NCI-H460 (cell line): ENCODE measurements at regions not wholly inside any gene's neighbourhood (a gene's known extent, or its start where the extent isn't known, plus 50 kb on each side); places are given as distances from the start of the nearest gene placed in this dataset.

Source experiments
- DNase-seq: peaks from one replicate; pipeline ENCODE4 v3.0.0-alpha.2; 2016; ENCODE audit warnings: low read depth; ENCODE audit errors: extremely low read depth

DNA sequence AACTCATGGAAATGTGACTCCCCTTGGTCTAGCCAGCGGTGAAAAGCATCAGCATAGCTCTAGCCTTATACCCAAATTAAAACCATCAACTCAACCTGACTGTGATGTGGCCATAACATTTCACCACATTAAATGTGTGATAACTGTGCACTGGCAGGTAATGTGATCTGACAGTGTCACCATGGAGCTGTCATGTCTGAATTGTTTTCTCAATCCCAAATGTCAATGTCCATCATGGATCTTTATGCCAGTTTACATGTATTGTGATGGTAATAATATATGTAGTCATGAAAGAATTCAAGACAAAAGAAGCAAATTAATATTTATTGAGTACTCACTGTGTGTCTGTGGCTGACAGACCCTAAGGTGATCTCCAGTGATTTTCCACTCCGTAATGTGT lies 213.4 kb upstream of the EOMES start:
- DNase-seq, result no peak

DNA sequence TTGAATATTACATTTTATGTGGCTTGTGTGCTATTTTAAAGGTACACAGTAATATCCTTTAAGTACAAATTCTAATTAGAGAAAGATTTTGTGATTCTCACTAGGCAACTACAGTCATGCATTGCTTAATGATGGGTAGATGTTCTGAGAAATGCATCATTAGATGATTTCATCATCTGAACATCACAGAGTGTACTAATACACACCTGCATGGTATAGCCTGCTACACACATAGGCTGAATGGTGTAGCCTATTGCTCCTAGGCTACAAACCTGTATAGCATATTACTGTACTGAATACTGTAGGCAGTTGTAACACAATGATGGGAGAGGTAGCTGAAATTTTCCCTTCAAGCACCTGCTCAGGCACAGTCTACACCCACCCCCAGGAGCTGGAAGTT lies 217.4 kb upstream of the EOMES start:
- no peak for DNase-seq

DNA sequence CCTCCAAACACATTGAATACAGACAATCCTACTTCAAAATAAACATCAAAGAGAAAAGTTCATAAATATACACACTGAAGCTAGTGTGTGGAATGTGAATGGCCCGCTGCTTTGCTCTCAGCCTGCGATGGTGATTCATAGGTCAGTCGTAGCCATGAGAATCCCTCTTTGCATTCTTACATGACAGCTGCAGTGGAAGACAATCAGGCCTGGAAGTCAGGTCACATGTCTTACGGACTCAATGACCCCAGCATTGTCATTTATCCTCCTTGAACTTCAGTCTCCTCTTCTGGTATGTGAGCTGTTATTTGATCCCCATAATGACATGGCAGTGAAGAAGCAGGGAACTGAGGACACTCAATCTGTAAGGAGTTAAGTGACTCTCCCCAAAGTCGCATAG lies 217.8 kb upstream of the EOMES start:
- no peak for DNase-seq

DNA sequence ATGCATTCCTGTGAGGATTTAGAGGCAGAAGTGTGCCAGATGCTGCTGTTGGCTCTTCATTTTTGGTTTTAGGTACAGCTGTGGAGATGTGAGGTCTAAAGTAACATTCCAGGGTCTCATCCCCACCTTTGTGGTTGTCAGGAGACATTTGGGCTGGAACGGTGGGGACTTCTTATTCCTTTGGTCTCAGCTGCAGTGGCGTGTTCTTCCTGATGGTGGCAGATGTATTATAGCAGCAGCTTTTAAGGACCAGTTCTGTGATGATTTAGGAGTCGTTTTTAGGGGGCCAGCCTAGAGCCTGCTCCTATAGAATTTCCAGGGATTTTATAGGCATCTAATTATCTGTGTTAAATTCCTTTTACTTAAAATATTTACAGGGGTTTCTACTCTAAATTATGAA lies 221.0 kb upstream of the EOMES start:
- peak; percentile 5 for DNase-seq

DNA sequence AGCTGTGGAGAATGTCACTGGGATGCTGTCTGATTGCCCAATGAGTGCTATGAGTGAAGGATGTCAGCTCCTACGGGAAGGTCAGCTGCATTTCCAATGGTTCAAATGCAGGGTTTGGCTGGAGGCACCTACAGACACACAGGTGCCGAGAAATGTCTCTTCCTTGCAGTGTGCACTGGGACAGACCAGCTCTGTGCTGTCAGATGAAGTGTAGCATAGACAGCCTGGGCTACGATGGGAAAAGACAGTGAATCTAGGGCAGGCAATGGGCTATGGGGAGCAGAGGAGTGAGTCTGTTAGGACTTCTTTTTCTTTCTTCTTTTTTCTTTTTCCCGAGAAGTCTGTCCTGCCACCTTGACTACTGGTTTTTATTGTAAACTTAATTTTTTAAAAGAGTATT lies 223.1 kb upstream of the EOMES start:
- no peak for DNase-seq

DNA sequence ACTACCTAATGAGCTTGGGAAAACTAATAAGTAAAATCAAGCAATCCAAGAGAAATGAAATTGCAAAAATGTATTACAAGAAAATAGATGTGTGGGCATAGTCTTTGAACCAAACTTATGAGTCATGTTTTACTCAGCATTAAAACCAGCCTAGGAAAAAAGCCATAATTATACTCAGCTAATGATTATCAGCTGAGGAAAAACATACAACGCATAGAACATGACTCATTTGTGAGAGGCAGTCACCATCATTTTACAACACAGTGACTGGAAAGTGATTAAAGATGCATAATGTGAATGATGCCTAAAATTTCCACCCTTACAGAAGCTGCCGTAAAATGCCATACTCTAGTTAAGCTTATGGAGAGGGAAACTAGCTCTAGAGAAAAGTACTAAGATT lies 238.0 kb upstream of the EOMES start:
- DNase-seq, result no peak

DNA sequence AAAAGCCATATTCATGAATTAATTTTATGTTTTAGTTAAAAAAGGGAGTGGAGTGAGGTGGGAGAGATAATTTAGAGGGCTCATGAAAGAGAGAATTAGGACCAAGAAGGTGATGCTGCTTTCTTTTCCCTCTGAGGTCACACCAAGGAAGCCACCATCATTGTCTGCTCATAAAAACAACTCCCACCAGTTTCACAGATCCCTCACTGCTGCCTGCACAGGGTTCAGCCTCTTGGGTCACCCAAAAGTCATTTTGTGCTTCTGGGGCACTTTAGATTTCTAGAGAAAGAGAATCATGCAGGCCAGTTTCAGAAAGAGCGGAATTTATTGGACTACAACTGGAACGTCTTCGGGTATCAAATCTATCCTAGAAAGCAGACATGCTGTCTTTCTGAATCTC lies 241.4 kb upstream of the EOMES start:
- DNase-seq, result no peak

DNA sequence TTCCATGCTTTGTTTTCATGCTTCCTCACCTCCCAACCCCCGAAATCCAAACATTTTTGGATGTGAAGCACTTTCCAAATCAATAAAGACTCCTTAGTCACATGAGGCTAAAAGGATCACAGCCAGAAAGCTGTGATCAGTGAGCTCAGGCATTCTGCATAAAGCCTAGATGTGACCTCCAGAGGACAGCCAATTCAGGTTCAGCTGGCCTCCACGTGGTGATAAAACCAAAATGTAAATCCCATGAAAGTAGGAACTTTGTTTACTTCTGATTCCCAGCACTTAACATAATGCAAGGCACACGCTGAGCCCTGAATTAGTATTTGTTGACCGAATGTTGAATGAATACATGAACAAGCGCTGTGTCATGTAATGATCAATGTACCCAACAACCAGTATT lies 249.5 kb upstream of the EOMES start:
- no peak for DNase-seq

DNA sequence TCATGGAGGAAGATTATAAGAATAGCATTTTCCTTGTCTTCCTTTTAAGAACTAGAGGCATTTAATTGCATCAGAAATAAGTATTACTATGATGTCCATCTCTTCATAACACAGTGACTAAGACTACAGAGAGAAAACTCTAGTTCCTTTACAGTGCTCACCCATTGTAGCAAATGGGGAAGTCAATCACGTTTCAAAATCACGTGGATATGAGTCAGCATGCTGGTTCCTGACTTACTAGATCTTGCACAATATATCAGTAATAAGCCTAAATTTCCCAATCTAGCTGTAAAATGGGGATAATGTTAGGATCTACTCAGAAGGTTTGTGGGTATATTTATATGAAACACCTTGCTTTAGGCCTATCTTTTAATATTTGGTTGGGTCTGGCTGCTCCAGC lies 254.8 kb upstream of the EOMES start:
- DNase-seq, result peak; percentile 5

DNA sequence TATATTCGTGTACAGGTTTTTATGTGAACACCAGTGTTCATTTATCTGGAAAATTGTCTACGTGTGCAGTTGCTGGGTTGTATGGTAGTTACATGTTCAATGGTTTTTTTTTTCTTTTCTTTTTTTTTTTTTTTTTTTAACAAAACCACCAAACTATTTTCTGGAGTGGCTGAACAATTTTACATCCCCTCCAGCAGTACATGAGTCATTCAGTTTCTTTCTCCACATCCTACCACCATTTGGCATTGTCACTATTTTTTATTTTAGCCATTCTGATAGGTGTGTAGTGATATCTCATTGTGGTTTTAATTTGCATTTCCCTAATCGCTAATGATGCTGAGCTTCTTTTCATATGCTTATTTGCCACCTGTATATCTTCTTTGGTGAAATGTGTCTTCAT lies 256.3 kb upstream of the EOMES start:
- DNase-seq, result no peak

DNA sequence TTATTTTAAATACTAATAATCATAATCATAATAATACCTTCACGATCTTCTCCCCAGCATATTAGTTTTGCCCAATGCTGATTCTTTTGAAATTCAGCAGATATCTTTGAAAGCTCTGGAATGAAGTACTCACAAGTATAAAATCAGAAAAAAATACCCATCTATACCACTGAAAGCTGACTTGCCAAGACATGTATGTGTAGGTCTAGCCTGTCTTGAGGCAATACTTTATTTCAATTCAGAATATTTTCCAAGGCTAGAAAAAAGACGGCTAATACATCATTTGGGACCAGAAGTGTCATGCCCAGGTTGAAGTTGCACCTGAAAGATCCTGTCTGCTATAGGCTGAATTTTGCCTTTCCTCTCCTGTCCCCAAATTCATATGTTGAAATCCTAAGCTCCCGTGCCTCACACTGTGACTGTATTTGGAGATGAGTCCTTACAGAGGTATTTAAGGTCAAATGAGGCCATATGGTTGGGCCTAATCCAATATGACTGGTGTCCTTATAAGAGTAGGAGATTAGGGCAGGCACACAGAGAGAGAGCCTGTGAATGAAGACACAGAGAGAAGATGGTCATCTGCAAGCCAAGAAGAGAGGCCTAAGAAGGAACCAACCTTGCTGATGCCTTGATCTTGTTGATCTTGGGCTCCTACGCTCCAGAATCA lies 255.9 kb upstream of the CMC1 start:
- DNase-seq, result no peak

DNA sequence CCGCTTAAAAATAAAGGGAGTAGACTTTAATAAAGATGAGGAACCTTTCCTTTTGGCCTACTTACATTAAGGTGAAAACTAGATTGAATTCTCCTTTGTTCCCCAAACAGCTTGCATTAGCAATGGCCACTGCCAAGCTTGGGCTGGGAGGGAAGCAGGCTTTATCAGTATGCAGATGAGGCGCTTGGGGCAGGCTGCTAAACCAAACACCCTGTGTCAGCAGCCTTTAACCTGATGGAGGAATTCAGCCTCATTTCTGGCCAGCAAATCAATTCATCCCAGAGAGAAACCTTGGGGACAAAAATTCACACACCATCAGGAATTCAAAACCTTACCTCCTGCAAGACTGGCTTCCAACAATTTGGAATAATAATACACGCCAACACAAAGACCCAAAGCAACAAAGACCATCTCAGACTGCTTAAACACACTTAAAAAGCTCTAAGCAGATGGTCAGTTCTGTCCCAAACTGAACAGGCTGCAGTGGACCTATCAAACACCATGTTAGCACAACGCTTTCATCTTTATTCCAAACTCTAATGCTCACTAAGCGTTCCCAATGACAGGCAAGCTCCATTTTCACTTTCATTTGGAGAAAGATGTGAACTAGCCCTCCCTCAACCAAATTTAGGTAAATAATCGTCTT lies 255.1 kb upstream of the CMC1 start:
- no peak for DNase-seq

DNA sequence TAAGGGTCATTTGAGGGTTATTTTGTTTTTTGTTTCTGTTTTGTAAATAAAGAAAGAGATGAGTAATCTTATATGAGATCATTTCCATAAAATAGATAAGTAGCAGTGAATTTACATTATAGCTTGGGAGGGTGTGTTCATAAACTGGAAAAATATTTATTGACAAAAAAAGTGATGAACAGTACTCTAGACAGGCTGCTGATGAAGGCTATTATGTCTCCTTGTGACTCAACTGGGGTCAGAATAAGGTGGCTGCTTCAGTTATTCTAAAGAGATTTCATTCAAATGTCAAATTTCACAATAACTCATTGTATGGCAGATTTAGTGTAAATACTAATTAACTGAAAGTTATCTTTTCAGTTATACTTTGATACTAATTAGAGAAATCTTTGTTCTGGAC lies 251.1 kb upstream of the CMC1 start:
- no peak for DNase-seq

DNA sequence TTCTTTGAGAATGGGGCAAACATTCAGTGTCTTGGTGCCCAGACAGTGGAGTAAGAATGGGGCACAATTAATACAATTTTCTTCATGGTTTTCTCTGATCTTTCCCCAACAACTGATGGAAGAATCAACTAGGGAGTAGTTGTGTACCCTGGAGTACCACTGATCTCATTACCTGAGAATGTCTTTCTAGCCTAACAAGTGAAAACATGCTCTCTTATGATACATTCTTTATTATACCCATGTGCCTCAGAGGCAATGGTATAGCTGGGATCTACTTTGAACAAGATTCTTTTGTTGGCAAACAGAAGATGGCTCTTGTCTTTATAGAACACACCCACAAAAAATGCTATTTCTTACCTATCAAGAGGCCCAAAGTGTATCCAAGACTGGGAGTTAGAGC lies 250.6 kb upstream of the CMC1 start:
- DNase-seq, result no peak

DNA sequence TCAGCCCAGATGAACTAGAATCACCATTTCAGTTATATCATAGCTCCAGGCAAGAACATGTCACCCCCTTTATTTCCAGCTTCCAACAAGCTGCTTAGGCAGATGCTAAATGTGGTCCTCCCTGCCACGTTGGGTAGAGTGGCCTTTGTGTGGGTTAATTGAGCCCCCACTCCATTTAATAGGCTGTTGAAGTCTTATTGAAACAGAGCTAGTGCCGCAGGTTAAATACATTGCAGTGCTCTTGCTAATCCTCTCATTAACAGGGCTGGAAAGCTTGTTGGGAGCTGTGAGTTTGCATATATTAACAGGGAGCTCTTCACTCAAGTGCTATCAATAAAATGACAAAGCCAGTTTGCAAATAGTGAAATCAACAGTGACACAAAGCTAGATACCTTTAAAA lies 248.4 kb upstream of the CMC1 start:
- no peak for DNase-seq

DNA sequence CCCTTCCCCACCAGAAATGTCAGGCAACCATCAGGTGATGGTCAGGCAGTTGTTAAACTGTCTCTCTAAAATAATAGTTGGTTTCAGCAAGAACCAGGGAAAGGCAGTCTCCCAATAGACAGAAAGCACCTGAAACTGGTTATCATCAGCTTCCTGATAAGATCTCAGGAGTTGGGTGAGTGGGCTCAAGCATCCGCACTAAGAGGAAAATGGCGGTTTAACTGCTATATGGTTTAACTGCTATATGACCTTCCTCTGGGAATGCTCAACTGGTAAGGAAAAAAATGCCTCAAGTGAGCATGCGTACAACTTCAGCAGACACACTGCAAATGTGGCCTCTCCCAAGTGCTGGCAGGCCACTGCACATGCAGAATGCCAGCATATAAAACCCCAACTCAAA lies 240.8 kb upstream of the CMC1 start:
- no peak for DNase-seq

DNA sequence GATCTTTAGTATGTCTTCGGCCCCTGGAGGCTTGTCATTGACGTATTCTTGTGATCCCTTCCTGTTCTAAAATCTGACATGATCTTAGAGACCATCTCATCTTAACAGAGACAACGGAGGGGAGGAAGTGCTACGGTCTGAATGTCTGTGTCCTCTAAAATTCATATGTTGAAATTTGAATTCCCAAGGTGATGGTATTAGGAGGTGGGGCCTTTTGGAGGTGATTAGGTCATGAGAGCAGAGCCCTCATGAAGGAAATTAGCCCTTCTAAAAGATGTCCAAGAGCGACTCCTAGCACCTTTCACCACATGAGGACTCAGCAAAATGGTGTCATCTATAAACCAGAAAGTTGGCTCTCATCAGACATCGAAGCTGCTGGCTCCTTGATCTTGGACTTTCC lies 233.2 kb upstream of the CMC1 start:
- no peak for DNase-seq

DNA sequence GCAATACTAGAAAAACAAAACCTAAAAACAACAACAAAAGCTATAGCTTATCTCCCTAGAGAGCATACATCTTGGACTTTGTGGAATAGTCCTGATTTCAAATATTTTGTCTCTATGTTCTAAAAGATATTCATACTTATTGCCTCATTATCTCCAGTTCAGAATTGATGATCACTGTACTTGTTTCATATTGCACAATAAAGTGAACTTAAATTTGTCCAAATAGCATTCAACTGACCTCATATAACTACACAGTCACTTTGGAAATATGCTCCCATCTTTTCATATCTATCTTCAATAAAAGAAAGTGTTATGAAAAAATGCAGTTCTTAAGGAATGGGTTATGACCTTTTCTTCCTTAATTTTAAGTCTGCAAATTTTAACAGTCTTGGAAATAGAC lies 228.6 kb upstream of the CMC1 start:
- DNase-seq, result no peak

DNA sequence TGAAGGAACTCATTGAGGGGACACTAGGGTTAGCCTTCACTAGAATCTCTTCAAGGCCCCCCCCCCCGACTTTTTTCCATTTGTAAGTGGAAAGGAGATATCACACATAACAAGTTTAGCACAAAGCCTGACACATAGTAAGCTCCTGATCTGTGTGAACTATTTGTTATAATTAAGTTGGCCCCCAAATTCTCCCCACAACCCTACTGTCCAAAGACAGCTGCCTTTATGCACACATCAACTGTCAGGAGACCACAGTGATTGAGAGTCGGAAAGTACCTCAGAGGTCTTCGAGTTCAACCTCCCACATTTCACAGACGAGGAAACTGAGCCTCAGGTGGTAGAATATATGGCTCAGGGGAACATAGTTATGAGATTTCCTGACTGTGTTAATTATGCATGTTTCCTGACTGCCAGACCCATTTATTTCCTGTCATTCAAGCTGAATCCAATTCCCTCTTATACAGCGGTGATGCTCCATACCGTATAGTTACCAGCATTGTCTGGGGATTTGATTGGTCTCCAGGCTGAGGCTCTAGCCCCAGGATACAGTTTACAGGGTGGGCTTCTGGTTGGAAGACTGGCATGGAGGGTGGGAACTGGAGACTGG lies 227.4 kb upstream of the CMC1 start:
- no peak for DNase-seq

DNA sequence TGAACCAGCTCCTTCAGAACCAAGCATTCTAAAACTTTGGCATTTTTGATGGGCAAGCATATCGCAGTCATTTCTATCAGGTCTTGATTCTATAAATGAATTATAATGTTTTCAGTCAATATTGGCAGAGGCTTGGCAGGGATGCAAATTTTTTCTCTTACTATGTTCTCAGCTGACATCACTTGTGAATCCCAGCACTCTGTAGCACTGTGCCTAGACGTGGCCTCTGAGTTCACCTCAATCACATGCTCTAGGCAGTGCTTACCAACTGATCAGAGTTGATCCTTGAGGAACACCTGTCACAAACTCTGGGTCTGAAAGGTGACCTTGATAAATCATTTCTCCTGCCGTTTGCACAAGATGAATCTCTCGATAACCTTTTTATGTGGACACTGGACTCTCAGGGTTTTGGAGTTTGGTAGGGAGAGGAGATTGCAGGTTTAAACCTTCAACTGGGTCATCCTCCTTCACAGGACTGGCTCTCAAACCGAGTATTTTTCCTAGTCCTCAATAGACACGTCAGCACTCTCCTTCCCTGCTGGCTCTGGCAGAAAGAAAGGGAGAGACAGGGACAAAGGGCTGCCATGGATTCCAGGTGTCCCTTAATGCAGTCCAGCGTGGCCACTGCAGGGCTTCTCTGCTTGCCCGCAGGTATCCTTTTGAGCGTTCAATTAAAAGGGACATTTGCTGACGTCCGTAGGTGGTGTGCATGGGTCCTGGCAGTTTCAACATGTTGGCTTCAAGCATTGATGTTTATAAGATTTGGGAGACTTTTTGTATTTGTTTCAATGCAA lies 222.3 kb upstream of the CMC1 start:
- DNase-seq, result no peak

DNA sequence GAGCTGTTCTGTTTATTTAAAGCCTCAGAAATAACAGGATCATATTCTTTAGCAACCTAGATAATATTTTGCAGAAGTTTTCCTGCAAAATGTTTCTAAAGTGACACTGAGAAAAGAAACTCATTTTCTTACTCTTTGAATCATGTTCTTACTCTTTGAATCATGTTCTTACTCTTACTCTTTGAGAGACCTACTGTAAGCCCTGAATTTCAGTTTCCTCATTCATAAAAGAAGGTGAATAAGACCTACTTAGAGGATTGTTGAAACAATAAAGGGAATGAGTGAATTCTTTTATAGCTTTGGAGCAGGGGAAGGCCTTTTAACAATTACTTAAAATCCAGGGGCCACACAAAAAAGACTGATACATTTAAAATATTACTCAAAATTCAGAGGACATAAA lies 221.7 kb upstream of the CMC1 start:
- no peak for DNase-seq

DNA sequence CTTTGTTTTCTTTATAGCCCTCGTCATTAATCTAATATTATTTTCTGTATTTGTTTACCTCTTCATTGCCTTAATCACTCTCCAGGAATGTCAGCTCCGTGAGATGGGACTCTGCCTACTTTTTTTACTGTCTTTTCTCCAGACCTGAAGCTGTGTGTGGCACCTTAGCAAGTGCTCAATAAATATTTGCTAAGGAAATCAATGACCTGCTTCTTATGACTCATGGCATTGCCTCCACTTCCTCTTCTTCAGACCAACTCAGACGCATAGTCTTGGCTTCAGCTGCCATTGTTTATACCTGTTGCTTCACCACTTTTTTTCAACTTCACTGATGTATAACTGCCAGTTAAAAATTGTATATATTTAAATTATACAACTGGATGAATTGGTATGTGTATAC lies 218.5 kb upstream of the CMC1 start:
- DNase-seq, result no peak
